GM21825 (cell line): ENCODE measurements at regions not wholly inside any gene's neighbourhood (a gene's known extent, or its start where the extent isn't known, plus 50 kb on each side); places are given as distances from the start of the nearest gene placed in this dataset.

Source experiments
- ATAC-seq: cut with Tn5 transposase; IDR thresholded peaks from one replicate; pipeline ENCODE4 v1.9.1; 2021; ENCODE audit warnings: mild to moderate bottlenecking, moderate library complexity; ENCODE audit not compliant: unreplicated experiment

- ATAC-seq: no peak
These were observed 197.4 kb upstream of the NCKAP5 start for GRCh38 chr2:133765658-133766057.

- no peak for ATAC-seq
These were observed 198.0 kb upstream of the NCKAP5 start for GRCh38 chr2:133766164-133766832.

GRCh38 chr2:133768256-133768655 is 200.0 kb upstream of the NCKAP5 start:
- ATAC-seq: no peak

GRCh38 chr2:133768658-133769435 is 200.6 kb upstream of the NCKAP5 start:
- ATAC-seq: no peak

GRCh38 chr2:133773854-133774653 is 205.8 kb upstream of the NCKAP5 start:
- no peak for ATAC-seq

GRCh38 chr2:133774654-133775015 is 206.4 kb upstream of the NCKAP5 start:
- ATAC-seq: no peak

- ATAC-seq: no peak
These were observed 208.8 kb upstream of the NCKAP5 start for GRCh38 chr2:133776936-133777573.

- no peak for ATAC-seq
These were observed 209.3 kb upstream of the NCKAP5 start for GRCh38 chr2:133777574-133777960.

GRCh38 chr2:133780099-133780996 is 212.1 kb upstream of the NCKAP5 start:
- no peak for ATAC-seq

- ATAC-seq: no peak
These were observed 212.8 kb upstream of the NCKAP5 start for GRCh38 chr2:133780997-133781513.

GRCh38 chr2:133787207-133787606 is 218.9 kb upstream of the NCKAP5 start:
- ATAC-seq: no peak

- ATAC-seq: no peak
These were observed 219.4 kb upstream of the NCKAP5 start for GRCh38 chr2:133787651-133788050.

GRCh38 chr2:133788386-133788785 is 220.1 kb upstream of the NCKAP5 start:
- ATAC-seq: no peak

GRCh38 chr2:133789743-133790142 is 221.5 kb upstream of the NCKAP5 start:
- ATAC-seq: no peak

- no peak for ATAC-seq
These were observed 222.4 kb upstream of the NCKAP5 start for GRCh38 chr2:133790711-133791110.

GRCh38 chr2:133791191-133791590 is 222.9 kb upstream of the NCKAP5 start:
- ATAC-seq: no peak

GRCh38 chr2:133792223-133792622 is 224.0 kb upstream of the NCKAP5 start:
- no peak for ATAC-seq

- no peak for ATAC-seq
These were observed 225.9 kb upstream of the NCKAP5 start for GRCh38 chr2:133794114-133794513.

- no peak for ATAC-seq
These were observed 233.7 kb upstream of the NCKAP5 start for GRCh38 chr2:133801946-133802345.

GRCh38 chr2:133802409-133803039 is 234.3 kb upstream of the NCKAP5 start:
- no peak for ATAC-seq
